K562 (cell line): ENCODE measurements at regions not wholly inside any gene's neighbourhood (a gene's known extent, or its start where the extent isn't known, plus 50 kb on each side); places are given as distances from the start of the nearest gene placed in this dataset.

Experiments used
- ATAC-seq: fragments of 200-7000 bp; cut with Tn5 transposase; 3 replicates; pipeline ENCODE4 v1.9.1; 2020; ENCODE audit warnings: moderate library complexity
- BruUV-seq: library from RNA; stranded (reverse); fragments of 400-500 nt; replicated peaks from 2 replicates; lab custom pipeline; 2021; lab: Mats Ljungman, UMichigan
- CTCF ChIA-PET: fragments of 300-600 bp; formaldehyde crosslinking; extraction: SDS; loops from one replicate; lab custom pipeline; 2021; ENCODE audit warnings: low intra/inter-chr PET ratio; lab: Yijun Ruan, JAX
- POLR2A ChIA-PET: fragments of 300-600, 350-650 bp; sonication (Branson Sonifier 250); formaldehyde crosslinking; extraction: SDS; loops from one replicate; lab custom pipeline; 2021; ENCODE audit warnings: antibody characterized with exemption, inconsistent platforms; lab: Yijun Ruan, JAX
- DNase-seq, 4 experiments: peaks; one replicate each; pipeline versions ENCODE4 v3.0.0 to v3.0.0-alpha.2; 2011 to 2018; ENCODE audit warnings: low spot score in 3 of 4, mixed read lengths in 3 of 4; ENCODE audit errors: extremely low read depth in 1 of 4
- FAIRE-seq: peaks from 2 replicates; lab custom pipeline; 2011; peaks lifted over from hg19 to GRCh38; lab: Jason Lieb, UNC
- H2AFZ ChIP-seq: 2 replicates; pipeline ENCODE4 v1.6.0; 2011; ENCODE audit warnings: low read depth, low read length, control low read depth, inconsistent platforms
- H3K27ac ChIP-seq: fragments of 200-600 bp; 3 replicates; pipeline ENCODE4 v1.8.0; 2011; ENCODE audit warnings: low read depth, mild to moderate bottlenecking, control low read depth, inconsistent platforms, low read length, moderate library complexity, mixed read lengths; ENCODE audit errors: extremely low read depth
- H3K27me3 ChIP-seq, 2 experiments: fragments of 300-600 bp in 1 of 2; 2 replicates in 1 of 2; 3 replicates in 1 of 2; pipeline versions ENCODE4 v1.6.0 to v1.8.0; 2011; ENCODE audit warnings: inconsistent platforms in 2 of 2, low read length in 2 of 2, mild to moderate bottlenecking in 1 of 2, mixed read lengths in 1 of 2, moderate library complexity in 1 of 2; ENCODE audit not compliant: control insufficient read depth in 2 of 2, insufficient read depth in 2 of 2
- H3K36me3 ChIP-seq: fragments of 300-600 bp; 3 replicates; pipeline ENCODE4 v1.8.0; 2011; ENCODE audit warnings: mild to moderate bottlenecking, low read length, inconsistent platforms; ENCODE audit not compliant: control insufficient read depth, insufficient read depth
- H3K4me1 ChIP-seq, 2 experiments: fragments of 200-600 bp in 1 of 2; replicated peaks in 1 of 2; 2 replicates in 1 of 2; 3 replicates in 1 of 2; pipeline versions ENCODE4 v1.5.1 to v1.8.0; 2011; ENCODE audit warnings: inconsistent platforms in 2 of 2, low read length in 2 of 2, mild to moderate bottlenecking in 1 of 2, mixed read lengths in 1 of 2, moderate library complexity in 1 of 2; ENCODE audit not compliant: control insufficient read depth in 2 of 2, insufficient read depth in 2 of 2
- H3K4me2 ChIP-seq: 2 replicates; pipeline ENCODE4 v1.6.1; 2011; ENCODE audit warnings: low read length, control low read depth, inconsistent platforms, mixed read lengths; ENCODE audit not compliant: insufficient read depth
- H3K4me3 ChIP-seq: fragments of 200-600 bp; sonication (generic), shearing (Covaris generic); 2 replicates; pipeline ENCODE4 v1.5.1; 2016; ENCODE audit warnings: control low read depth, inconsistent platforms
- H3K79me2 ChIP-seq: fragments of 200-600 bp; 3 replicates; pipeline ENCODE4 v1.8.0; 2011; ENCODE audit warnings: low read length, inconsistent platforms; ENCODE audit not compliant: control insufficient read depth, insufficient read depth
- H3K9ac ChIP-seq, 2 experiments: 2 replicates each; pipeline versions ENCODE4 v1.6.0 to v1.6.1; 2011; ENCODE audit warnings: low read depth in 2 of 2, low read length in 2 of 2, control low read depth in 1 of 2, inconsistent platforms in 1 of 2, mild to moderate bottlenecking in 1 of 2, mixed read lengths in 1 of 2; ENCODE audit not compliant: insufficient read depth in 1 of 2
- H3K9me1 ChIP-seq: one replicate; pipeline ENCODE4 v1.6.0; 2011; ENCODE audit warnings: inconsistent platforms, mild to moderate bottlenecking, low read length, moderate library complexity; ENCODE audit not compliant: control insufficient read depth, insufficient read depth
- H3K9me3 ChIP-seq: replicated peaks from 2 replicates; pipeline ENCODE4 v1.5.1; 2011; ENCODE audit warnings: low read depth, low read length, inconsistent platforms; ENCODE audit not compliant: control insufficient read depth, insufficient read depth
- H4K20me1 ChIP-seq: replicated peaks from 2 replicates; pipeline ENCODE4 v1.6.1; 2011; ENCODE audit warnings: low read length, inconsistent platforms, mixed read lengths; ENCODE audit not compliant: control insufficient read depth, insufficient read depth
- CCAR2 ChIP-seq: fragments of 200-400 bp; formaldehyde crosslinking; IDR thresholded peaks from 2 replicates; pipeline ENCODE4 v1.6.1; 2017; ENCODE audit warnings: mild to moderate bottlenecking, low read depth, low read length
- CTBP1 ChIP-seq: fragments of 450-650 bp; IDR thresholded peaks from 2 replicates; pipeline ENCODE4 v1.6.1; 2016; ENCODE audit warnings: borderline replicate concordance
- EHMT2 ChIP-seq: fragments of 450-650 bp; IDR thresholded peaks from 2 replicates; pipeline ENCODE4 v1.6.1; 2018; ENCODE audit warnings: antibody characterized with exemption
- ELF4 ChIP-seq: fragments of 450-650 bp; formaldehyde crosslinking; IDR thresholded peaks from 2 replicates; pipeline ENCODE4 v1.4.0; 2022; ENCODE audit warnings: missing genetic modification characterization
- ETV6 ChIP-seq, 3 experiments: fragments of 150-350 bp in 1 of 3; sonication (generic) in 1 of 3; formaldehyde crosslinking in 1 of 3; IDR thresholded peaks; 2 replicates each; pipeline versions ENCODE4 v1.6.1 to v1.8.0; 2014 to 2022; ENCODE audit warnings: borderline replicate concordance in 2 of 3, low read depth in 2 of 3, antibody characterized with exemption in 1 of 3, low read length in 1 of 3, mild to moderate bottlenecking in 1 of 3, missing genetic modification reagents in 1 of 3
- FOXK2 ChIP-seq, 2 experiments: fragments of 450-650 bp; IDR thresholded peaks in 1 of 2; conservative IDR thresholded peaks in 1 of 2; 2 replicates each; pipeline ENCODE4 v1.6.1; 2016; ENCODE audit warnings: low read depth in 2 of 2, mild to moderate bottlenecking in 1 of 2
- MAZ ChIP-seq, 2 experiments: fragments of 450-650 bp in 1 of 2; sonication (generic) in 1 of 2; formaldehyde crosslinking; IDR thresholded peaks in 1 of 2; conservative IDR thresholded peaks in 1 of 2; 2 replicates each; pipeline versions ENCODE4 v1.4.0 to v1.5.0; 2020; ENCODE audit warnings: mild to moderate bottlenecking in 1 of 2, missing genetic modification reagents in 1 of 2
- MYC ChIP-seq, 2 experiments: fragments of 250-450 bp in 1 of 2; sonication (Bioruptor Pico) in 1 of 2; IDR thresholded peaks; 2 replicates each; pipeline versions ENCODE4 v1.5.1 to v1.6.1; 2012 to 2021; ENCODE audit warnings: low read depth in 2 of 2, borderline replicate concordance in 1 of 2, improper control_type of control experiment in 1 of 2, low read length in 1 of 2, mild to moderate bottlenecking in 1 of 2, moderate library complexity in 1 of 2
- NFATC3 ChIP-seq: fragments of 450-650 bp; IDR thresholded peaks from 2 replicates; pipeline ENCODE4 v1.6.1; 2017; ENCODE audit warnings: mild to moderate bottlenecking
- NR1H2 ChIP-seq: sonication (generic); formaldehyde crosslinking; IDR thresholded peaks from 2 replicates; pipeline ENCODE4 v1.4.0; 2020; ENCODE audit warnings: mild to moderate bottlenecking, missing genetic modification reagents
- RAD21 ChIP-seq, 2 experiments: fragments of 250-450 bp in 1 of 2; fragments of 450-650 bp in 1 of 2; sonication (Bioruptor Pico) in 1 of 2; formaldehyde crosslinking in 1 of 2; IDR thresholded peaks in 1 of 2; conservative IDR thresholded peaks in 1 of 2; 2 replicates each; pipeline versions ENCODE4 v1.4.0 to v1.8.0; 2020 to 2022; ENCODE audit warnings: mild to moderate bottlenecking in 2 of 2, moderate library complexity in 1 of 2
- SMAD4 ChIP-seq: fragments of 250-450 bp; sonication (Bioruptor Pico); conservative IDR thresholded peaks from 2 replicates; pipeline ENCODE4 v1.8.0; 2021; ENCODE audit warnings: inconsistent platforms, mild to moderate bottlenecking, moderate library complexity
- TCFL5 ChIP-seq: fragments of 250-450 bp; sonication (Bioruptor Pico); conservative IDR thresholded peaks from 2 replicates; pipeline ENCODE4 v1.6.1; 2021; ENCODE audit warnings: mild to moderate bottlenecking, moderate library complexity, matching md5 sums
- TEAD1 ChIP-seq, 2 experiments: fragments of 450-650 bp in 1 of 2; sonication (generic) in 1 of 2; formaldehyde crosslinking; IDR thresholded peaks; 2 replicates each; pipeline versions ENCODE4 v1.4.0 to v1.8.0; 2020 to 2022; ENCODE audit warnings: mild to moderate bottlenecking in 2 of 2, missing genetic modification reagents in 1 of 2
- TFE3 ChIP-seq: fragments of 450-650 bp; formaldehyde crosslinking; IDR thresholded peaks from 2 replicates; pipeline ENCODE4 v1.4.0; 2020; ENCODE audit warnings: mild to moderate bottlenecking, mixed read lengths
- XRCC5 ChIP-seq: fragments of 200-400 bp; formaldehyde crosslinking; IDR thresholded peaks from 2 replicates; pipeline ENCODE4 v1.6.1; 2017; ENCODE audit warnings: low read depth, mild to moderate bottlenecking, low read length
- ZNF165 ChIP-seq: fragments of 250-450 bp; sonication (Bioruptor Pico); IDR thresholded peaks from 2 replicates; pipeline ENCODE4 v1.4.0; 2020; ENCODE audit warnings: borderline replicate concordance
- ZNF311 ChIP-seq: fragments of 250-450 bp; sonication (Bioruptor Pico); IDR thresholded peaks from 2 replicates; pipeline ENCODE4 v1.4.0; 2020; ENCODE audit warnings: mild to moderate bottlenecking, moderate library complexity
- ZNF583 ChIP-seq: fragments of 250-450 bp; sonication (Bioruptor Pico); IDR thresholded peaks from 2 replicates; pipeline ENCODE4 v1.4.0; 2020
- ZNF668 ChIP-seq: fragments of 250-450 bp; sonication (Bioruptor Pico); IDR thresholded peaks from 2 replicates; pipeline ENCODE4 v1.8.0; 2022; ENCODE audit warnings: mild to moderate bottlenecking, inconsistent platforms
- WGBS: fragments of 100-300 bp; shearing (Covaris generic); methylation state at CpG from one replicate; pipeline ENCODE4 v1.1.6; 2016; ENCODE audit warnings: low coverage, mixed read lengths; ENCODE audit not compliant: insufficient coverage; ENCODE audit errors: missing lambda C conversion rate; 5-methylcytosine and 5-hydroxymethylcytosine counted together
- in situ Hi-C: fragments of 300-500 bp; cut with MboI; formaldehyde crosslinking; loops from 4 replicates; pipeline ENCODE4 v1.15.0; 2018; ENCODE audit warnings: inconsistent platforms, mixed read lengths
- intact Hi-C: fragments of 100-400 bp; cut with micrococcal nuclease; formaldehyde crosslinking; loops from 2 replicates; pipeline ENCODE4 v1.14.2; 2022

GRCh38 chr7:106543221-106543757, 117.7 kb downstream of the CCDC71L start:
- 57% methylated on average over 3 of the region's 3 CpGs for WGBS
- H3K9ac ChIP-seq = peak overlapping the region in 1 of 2 experiments; percentile 14; a peak in 1 of 4 replicates
- FAIRE-seq (peak; percentile 35), ATAC-seq (peak; percentile 42), DNase-seq (no peak)
- no peaks in the 10 kb centered on the region for H3K36me3 ChIP-seq
- peak overlapping the region; percentile 73 for H2AFZ ChIP-seq
- no peaks in the 10 kb centered on the region for H3K9me3 ChIP-seq
- H3K27me3 ChIP-seq = no peaks in the 10 kb centered on the region
- BruUV-seq = no TSS peak
- no peaks in the 10 kb centered on the region for H3K9me1 ChIP-seq
- H3K79me2 ChIP-seq = no peaks in the 10 kb centered on the region
- no peak overlapping the region for H3K4me3 ChIP-seq
- ChIA-PET POLR2A (interaction anchor here (0.9 to 2.4 kb wide), 11 partner anchors 8 to 237 kb away, joined by 3 to 26 read pairs (median 5); partner anchors contain the start of gene CCDC71L), CTCF (interaction anchor here (2.4 to 2.7 kb wide), 2 partner anchors 117 to 193 kb away, joined by 24 to 34 read pairs; partner anchors contain the start of gene CCDC71L)
- in situ Hi-C loops (loop anchor here (5.0 kb wide), 2 partner anchors 114 to 189 kb away; no protein-coding TSS in a partner anchor), intact Hi-C loops (loop anchor here (2.0 to 5.0 kb wide), 3 partner anchors 44 to 232 kb away; no protein-coding TSS in a partner anchor)
- H3K27ac ChIP-seq = peak overlapping the region; percentile 30
- no peak overlapping the region for H3K4me2 ChIP-seq
- peaks cover 0 to 22% of the 10 kb centered on the region in 2 experiments; a peak in 2 of 5 replicates for H3K4me1 ChIP-seq
- H4K20me1 ChIP-seq = no peaks in the 10 kb centered on the region
- TF ChIP-seq ETV6 (IDR thresholded peaks at IDR 0.05; ENCODE audit: borderline replicate concordance in 1 of 2, low read depth in 2 of 2, low read length in 1 of 2) (no peak), ETV6 (CRISPR knock-in tag; IDR thresholded peaks at IDR 0.05; ENCODE audit: borderline replicate concordance) (no peak), ZNF583 (peak; percentile 57), ZNF668 (CRISPR knock-in tag) (peak; percentile 63; the same call in 1 of the 2 replicates), ELF4 (CRISPR knock-in tag) (peak; percentile 67; the same call in 1 of the 2 replicates), CCAR2 (no peak), MAZ (CRISPR knock-in tag; conservative IDR thresholded peaks at IDR 0.05 in 1 of 2, IDR thresholded peaks at IDR 0.05 in 1 of 2) (peak in 1 of 2 experiments; percentile 39; a peak in 1 of 4 replicates), ZNF165 (CRISPR knock-in tag) (0 out of 2 replicates have a peak, but pooled peaks have one; percentile 4), EHMT2 (peak; percentile 40; the same call in 1 of the 2 replicates), NFATC3 (0 out of 2 replicates have a peak, but pooled peaks have one; percentile 20), NR1H2 (no peak), FOXK2 (conservative IDR thresholded peaks at IDR 0.05 in 1 of 2, IDR thresholded peaks at IDR 0.05 in 1 of 2; ENCODE audit: low read depth in 2 of 2) (no peak), CTBP1 (no peak), XRCC5 (no peak), ZNF311 (no peak), MYC (IDR thresholded peaks at IDR 0.05; ENCODE audit: low read depth, low read length) (no peak), MYC (CRISPR knock-in tag; IDR thresholded peaks at IDR 0.05; ENCODE audit: borderline replicate concordance, low read depth) (0 out of 2 replicates have a peak, but pooled peaks have one; percentile 16), RAD21 (CRISPR knock-in tag; conservative IDR thresholded peaks at IDR 0.05 in 1 of 2, IDR thresholded peaks at IDR 0.05 in 1 of 2) (0 out of 4 replicates have a peak, but pooled peaks of 1 of the 2 experiments have one; percentile 19), TCFL5 (CRISPR knock-in tag) (0 out of 2 replicates have a peak, but pooled peaks have one; percentile 47), SMAD4 (CRISPR knock-in tag) (peak; percentile 30; the same call in 1 of the 2 replicates), TFE3 (no peak), TEAD1 (CRISPR knock-in tag; IDR thresholded peaks at IDR 0.05) (0 out of 4 replicates have a peak, but pooled peaks of 1 of the 2 experiments have one; percentile 28)
